GM21825 (cell line): ENCODE measurements at regions not wholly inside any gene's neighbourhood (a gene's known extent, or its start where the extent isn't known, plus 50 kb on each side); places are given as distances from the start of the nearest gene placed in this dataset.
"Not testable (repeated sequence)": the region's sequence is repeated elsewhere in the genome, so short reads cannot be mapped to it uniquely, and the experiment has no call there.

ENCODE experiments used
- ATAC-seq: cut with Tn5 transposase; IDR thresholded peaks from one replicate; pipeline ENCODE4 v1.9.1; 2021; ENCODE audit warnings: mild to moderate bottlenecking, moderate library complexity; ENCODE audit not compliant: unreplicated experiment

- ATAC-seq: no peak
Observed at GRCh38 chr10:113480081-113480360, 72.8 kb upstream of the HABP2 start.

DNA sequence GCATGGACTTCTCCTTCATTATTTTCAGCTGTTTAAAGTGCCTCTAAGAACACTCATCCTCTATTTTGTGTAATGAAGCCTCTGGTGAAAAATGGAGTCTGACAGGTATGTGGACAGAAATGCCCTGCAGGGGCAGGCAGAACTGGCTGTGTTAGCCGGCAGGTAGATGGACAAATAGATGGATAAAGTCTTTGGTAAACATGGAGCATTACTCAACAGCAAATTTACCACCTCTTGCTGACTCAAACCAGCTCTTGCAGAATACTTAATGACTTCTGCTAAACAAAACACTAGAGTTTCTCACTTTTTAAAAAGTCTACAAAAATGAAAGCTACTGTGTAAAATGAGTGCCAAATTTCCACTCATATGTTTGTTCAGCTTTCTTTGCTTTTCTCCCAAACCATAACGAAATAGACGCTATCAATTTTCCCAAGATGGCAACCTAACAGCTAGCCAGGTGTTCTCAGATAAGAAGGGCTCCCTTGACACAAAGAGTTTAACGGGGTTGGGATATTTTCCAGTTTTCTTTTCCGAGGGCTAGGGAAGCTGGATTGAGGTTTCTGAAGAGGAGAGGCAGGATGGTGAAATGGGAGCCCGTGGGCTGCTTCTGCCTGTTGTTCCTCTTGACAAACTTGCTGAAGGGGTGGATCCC is 71.9 kb upstream of the HABP2 start:
- no peak for ATAC-seq

DNA sequence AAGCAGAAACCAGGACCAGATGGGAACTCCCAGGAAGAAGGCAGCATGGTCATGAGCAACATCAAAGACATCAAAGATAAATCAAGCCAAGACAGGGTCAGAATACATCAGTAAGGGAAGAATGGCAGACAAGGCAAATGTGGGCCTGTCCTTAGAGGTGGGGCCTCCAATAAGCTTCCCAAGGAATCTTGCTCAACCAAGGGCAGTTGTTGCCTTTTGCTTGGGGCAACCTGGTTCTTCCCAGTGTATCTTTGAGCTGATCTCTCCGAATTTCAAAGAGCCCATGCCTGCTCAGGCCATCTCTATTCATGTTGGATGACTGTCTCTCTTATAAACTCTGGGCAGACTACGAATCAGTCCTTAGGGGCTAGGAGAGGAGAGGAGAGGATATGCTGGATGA is 68.4 kb upstream of the HABP2 start:
- no peak for ATAC-seq

- ATAC-seq: no peak
Observed at GRCh38 chr10:113485736-113486135, 67.1 kb upstream of the HABP2 start.

DNA sequence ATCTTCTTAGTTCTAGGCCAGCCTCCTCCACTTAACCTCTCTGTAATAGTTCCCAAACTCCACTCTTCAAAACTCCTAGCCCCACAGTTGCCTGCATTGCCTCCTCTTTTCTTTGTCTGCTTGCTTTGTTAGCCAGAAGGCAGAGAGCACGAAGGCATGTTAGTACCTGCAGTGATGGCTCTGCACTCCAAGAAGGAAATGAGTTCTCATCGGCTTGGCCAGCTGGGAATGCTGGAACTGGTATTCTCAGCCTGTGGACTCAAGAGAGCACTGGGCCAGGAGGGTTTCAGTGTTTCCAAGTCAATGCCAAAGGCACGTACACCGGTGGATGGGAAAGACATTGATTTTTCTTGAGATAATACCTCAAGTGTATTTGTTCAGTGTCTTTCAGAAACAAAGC is 66.3 kb upstream of the HABP2 start:
- no peak for ATAC-seq

- no peak for ATAC-seq
Observed at GRCh38 chr10:113487154-113487553, 65.7 kb upstream of the HABP2 start.

DNA sequence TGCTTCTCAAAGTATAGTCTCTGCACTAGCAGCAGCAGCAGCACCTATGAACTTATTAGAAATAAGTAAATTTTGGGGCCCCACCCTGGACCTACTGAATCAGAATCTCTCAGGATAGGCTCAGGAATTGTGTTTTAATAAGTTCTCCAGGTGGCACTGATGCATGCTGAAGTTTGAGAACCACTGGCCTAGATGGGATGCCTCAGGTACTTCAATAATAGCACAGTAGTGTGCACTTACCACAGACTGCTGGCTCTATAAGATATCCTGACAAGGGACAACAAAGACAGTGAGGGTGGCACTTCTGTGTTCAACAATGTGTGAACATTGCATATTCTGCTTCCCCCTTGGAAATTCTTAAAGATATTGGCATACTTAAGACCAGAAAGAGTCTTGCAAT is 64.7 kb upstream of the HABP2 start:
- ATAC-seq: no peak

DNA sequence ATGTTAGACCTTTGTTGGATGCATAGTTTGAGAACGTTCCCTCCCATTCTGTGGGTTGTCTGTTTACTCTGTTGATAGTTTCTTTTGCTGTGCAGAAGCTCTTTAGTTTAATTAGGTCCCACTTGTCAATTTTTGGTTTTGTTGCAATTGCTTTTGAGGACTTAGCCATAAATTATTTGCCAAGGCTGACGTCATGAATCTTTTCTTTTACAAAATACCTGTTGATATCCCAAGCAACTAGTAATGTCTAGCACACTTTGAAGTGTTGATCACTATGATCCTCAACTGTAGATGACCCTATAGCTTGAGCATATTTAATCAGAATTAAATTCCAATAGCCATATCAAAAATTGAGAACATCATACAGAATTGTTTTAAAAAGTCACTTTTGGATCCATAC is 63.3 kb upstream of the HABP2 start:
- ATAC-seq: not testable (repeated sequence)

DNA sequence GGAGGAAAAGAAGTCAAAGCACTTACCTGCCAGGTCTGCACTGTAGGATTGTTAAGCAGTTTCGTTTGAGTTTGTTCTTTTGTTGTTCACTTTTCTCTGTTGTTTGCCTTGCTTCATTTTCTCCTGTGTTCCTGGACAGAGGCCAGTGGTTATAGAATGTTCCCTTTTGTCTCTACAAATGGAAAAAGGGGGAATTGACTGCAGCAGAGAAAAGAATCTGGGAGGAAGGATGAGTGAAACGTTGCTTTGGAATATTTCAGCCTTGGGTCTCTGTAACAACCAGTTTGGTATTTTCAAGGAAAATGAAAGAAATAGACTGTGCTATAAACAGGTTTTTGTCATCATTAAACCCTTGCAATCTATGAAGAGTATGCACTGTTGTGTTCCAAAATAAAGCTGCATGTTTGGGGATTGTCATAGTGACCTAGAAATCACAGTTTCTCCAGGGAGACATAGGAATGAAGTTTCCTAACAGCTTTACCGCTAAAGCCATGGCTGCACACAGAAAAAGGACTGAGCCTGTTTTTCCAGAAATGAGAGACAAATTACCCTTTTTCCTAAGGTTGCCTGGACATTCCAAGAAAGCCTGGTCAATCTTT is 60.8 kb upstream of the HABP2 start:
- ATAC-seq: no peak

GRCh38 chr10:113493195-113493594 is 59.7 kb upstream of the HABP2 start:
- ATAC-seq: no peak

GRCh38 chr10:113493882-113494301 is 59.0 kb upstream of the HABP2 start:
- ATAC-seq: no peak

GRCh38 chr10:113494761-113495160 is 58.1 kb upstream of the HABP2 start:
- ATAC-seq: no peak

DNA sequence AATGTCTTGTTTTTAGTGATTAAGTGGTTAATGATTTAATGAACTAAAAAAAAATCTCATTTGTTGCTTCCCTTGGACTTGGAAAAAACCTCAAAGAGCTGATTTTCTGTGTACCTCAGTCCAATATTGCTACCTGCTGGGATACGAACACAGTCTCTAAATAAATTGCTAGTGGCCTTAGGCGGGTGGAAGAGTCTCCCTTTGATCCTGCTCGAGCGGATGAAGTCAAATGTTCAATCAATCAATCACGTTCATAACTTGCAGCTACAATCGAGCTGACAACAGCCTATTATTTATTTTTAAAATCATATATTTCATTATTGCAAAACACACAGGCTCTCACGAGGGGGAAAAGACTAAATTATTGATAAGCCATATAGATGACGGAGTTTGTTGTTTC is 57.3 kb upstream of the HABP2 start:
- ATAC-seq: no peak

- no peak for ATAC-seq
Observed at GRCh38 chr10:113496111-113497109, 56.4 kb upstream of the HABP2 start.

- ATAC-seq: no peak
Observed at GRCh38 chr10:113497198-113497597, 55.7 kb upstream of the HABP2 start.

DNA sequence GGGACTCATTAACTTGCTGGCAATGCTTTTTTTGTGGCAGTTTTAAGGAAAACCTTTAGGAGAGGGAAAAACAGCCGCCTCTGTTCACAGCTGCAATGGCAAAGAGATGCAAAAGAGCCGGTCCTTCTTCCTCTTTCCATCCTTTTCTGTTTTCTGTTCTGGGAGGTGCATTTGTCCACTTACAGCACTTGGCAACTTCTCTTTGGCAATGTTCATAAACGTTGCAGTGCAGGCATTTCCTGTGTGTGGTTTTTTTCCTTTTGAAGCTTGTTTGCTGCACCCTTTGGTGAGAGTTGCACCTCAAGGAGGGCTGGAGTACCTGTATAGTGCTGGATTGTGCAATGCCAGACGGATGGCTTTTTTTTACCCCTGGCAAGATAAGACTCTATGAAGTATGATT is 53.9 kb upstream of the HABP2 start:
- no peak for ATAC-seq

DNA sequence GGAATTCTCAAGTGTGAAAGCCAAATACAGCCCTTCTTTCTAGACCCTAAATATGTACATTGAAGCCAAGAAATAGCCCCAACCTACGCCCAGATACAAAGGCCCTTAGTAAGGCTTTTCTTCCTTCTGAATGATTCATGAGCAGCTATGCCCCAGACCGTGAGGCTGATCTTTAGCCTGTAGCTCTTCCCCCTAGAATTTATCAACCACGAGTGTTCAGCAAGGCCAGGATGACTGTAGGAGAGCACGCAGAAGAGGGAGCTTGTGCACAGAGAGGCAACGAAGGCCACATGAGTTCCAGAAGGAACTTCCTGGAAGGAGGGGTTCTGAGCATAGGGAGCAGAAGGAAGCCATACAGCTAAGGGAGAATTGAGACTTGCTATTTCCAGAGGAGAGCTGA is 53.0 kb upstream of the HABP2 start:
- no peak for ATAC-seq

DNA sequence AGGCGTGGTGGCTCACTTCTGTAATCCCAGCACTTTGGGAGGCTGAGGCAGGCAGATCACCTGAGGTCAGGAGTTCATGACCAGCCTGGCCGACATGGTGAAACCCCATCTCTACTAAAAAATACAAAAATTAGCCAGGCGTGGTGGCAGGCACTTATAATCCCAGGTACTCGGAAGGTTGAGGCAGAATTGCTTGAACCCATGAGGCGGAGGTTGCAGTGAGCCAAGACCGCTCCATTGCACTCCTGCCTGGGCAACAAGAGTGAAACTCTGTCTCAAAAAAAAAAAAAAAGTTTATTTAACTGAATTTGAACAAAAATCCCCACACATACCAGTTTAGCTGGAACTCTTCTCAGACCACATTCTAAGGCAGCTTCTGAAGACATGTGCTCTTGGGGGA is 51.8 kb upstream of the HABP2 start:
- not testable (repeated sequence) for ATAC-seq
